ENCODE measurements at regions not wholly inside any gene's neighbourhood (a gene's known extent, or its start where the extent isn't known, plus 50 kb on each side); places are given as distances from the start of the nearest gene placed in this dataset.

GRCh38 chr1:219708919-219709543 is 96.1 kb upstream of the ZC3H11B start:
- TF ChIP-seq CTCF (IDR thresholded peaks at IDR 0.05; ENCODE audit: low read depth, low read length, missing input control): no peak
- TF ChIP-seq, protein P1, sequence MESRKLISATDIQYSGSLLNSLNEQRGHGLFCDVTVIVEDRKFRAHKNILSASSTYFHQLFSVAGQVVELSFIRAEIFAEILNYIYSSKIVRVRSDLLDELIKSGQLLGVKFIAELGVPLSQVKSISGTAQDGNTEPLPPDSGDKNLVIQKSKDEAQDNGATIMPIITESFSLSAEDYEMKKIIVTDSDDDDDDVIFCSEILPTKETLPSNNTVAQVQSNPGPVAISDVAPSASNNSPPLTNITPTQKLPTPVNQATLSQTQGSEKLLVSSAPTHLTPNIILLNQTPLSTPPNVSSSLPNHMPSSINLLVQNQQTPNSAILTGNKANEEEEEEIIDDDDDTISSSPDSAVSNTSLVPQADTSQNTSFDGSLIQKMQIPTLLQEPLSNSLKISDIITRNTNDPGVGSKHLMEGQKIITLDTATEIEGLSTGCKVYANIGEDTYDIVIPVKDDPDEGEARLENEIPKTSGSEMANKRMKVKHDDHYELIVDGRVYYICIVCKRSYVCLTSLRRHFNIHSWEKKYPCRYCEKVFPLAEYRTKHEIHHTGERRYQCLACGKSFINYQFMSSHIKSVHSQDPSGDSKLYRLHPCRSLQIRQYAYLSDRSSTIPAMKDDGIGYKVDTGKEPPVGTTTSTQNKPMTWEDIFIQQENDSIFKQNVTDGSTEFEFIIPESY (IDR thresholded peaks at IDR 0.05): no peak
- no peak for TF ChIP-seq GABPA (IDR thresholded peaks at IDR 0.05 in 1 of 2, conservative IDR thresholded peaks at IDR 0.05 in 1 of 2)
- no peak for TF ChIP-seq MAX (IDR thresholded peaks at IDR 0.05)
- TF ChIP-seq RAD21 (IDR thresholded peaks at IDR 0.05): no peak
- TF ChIP-seq YY1 (IDR thresholded peaks at IDR 0.05): no peak
- no peak for TF ChIP-seq JUND (IDR thresholded peaks at IDR 0.05)
- no peak for TF ChIP-seq REST (IDR thresholded peaks at IDR 0.05)
- TF ChIP-seq RXRA (IDR thresholded peaks at IDR 0.05): no peak
- TF ChIP-seq, protein P2, sequence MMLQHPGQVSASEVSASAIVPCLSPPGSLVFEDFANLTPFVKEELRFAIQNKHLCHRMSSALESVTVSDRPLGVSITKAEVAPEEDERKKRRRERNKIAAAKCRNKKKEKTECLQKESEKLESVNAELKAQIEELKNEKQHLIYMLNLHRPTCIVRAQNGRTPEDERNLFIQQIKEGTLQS (IDR thresholded peaks at IDR 0.05): no peak
- TF ChIP-seq HNF4A (conservative IDR thresholded peaks at IDR 0.05): no peak
